Testis (tissue), 2 donors: ENCODE measurements at regions not wholly inside any gene's neighbourhood (a gene's known extent, or its start where the extent isn't known, plus 50 kb on each side); places are given as distances from the start of the nearest gene placed in this dataset.

Experiments used
- DNase-seq: peaks from one replicate; pipeline ENCODE4 v3.0.0-alpha.2; 2019
- H3K27ac ChIP-seq, 2 donors: fragments of 200-600 bp; sonication (generic); one replicate each; pipeline ENCODE4 v1.5.1; 2019
- H3K27me3 ChIP-seq: fragments of 200-600 bp; sonication (generic); one replicate; pipeline ENCODE4 v1.5.1; 2019
- H3K36me3 ChIP-seq: fragments of 200-600 bp; sonication (generic); one replicate; pipeline ENCODE4 v1.5.1; 2017; ENCODE audit warnings: low read depth; ENCODE audit errors: missing control alignments
- H3K4me1 ChIP-seq: fragments of 200-600 bp; sonication (generic); one replicate; pipeline ENCODE4 v1.5.1; 2019
- H3K4me3 ChIP-seq, 2 donors: fragments of 200-600 bp; sonication (generic); one replicate each; pipeline ENCODE4 v1.5.1; 2017 to 2019
- H3K9me3 ChIP-seq: fragments of 200-600 bp; sonication (generic); one replicate; pipeline ENCODE4 v1.5.1; 2017
- CTCF ChIP-seq, 3 experiments: fragments of 450-650 bp in 2 of 3; fragments of 200-600 bp in 1 of 3; sonication (generic) in 1 of 3; IDR thresholded peaks; one replicate each; pipeline ENCODE4 v1.5.1; 2016 to 2019; ENCODE audit warnings: antibody characterized with exemption in 3 of 3, mild to moderate bottlenecking in 2 of 3, moderate library complexity in 1 of 3
- POLR2A ChIP-seq: fragments of 450-650 bp; IDR thresholded peaks from one replicate; pipeline ENCODE4 v1.6.1; 2017; ENCODE audit warnings: antibody characterized with exemption, mild to moderate bottlenecking, moderate library complexity
- WGBS, 2 donors: methylation state at CpG; one replicate each; pipeline ENCODE4 v1.1.5; 2018; 5-methylcytosine and 5-hydroxymethylcytosine counted together
- intact Hi-C: fragments of 100-400 bp; cut with DNase I; formaldehyde crosslinking; loops from one replicate; pipeline ENCODE4 v1.15.1; 2023; ENCODE audit warnings: low total_unique reads

GRCh38 chr13:73720216-73720840, 413.9 kb downstream of the KLF12 start:
- intact Hi-C loops, result no loop called here
- Histone ChIP-seq H3K4me1 (no peaks in the 10 kb centered on the region), H3K9me3 (no peaks in the 10 kb centered on the region), H3K36me3 (no peaks in the 10 kb centered on the region), H3K27me3 (no peaks in the 10 kb centered on the region), H3K27ac (no peak overlapping the region), H3K4me3 (no peak overlapping the region)
- no peak for TF ChIP-seq CTCF (IDR thresholded peaks at IDR 0.05)
- no peak for TF ChIP-seq POLR2A
- 89 to 92% methylated on average over 5 of the region's 5 CpGs for WGBS, 2 donors
- no peak for DNase-seq

- TF ChIP-seq POLR2A, result no peak
- no peak for TF ChIP-seq CTCF (IDR thresholded peaks at IDR 0.05)
- H3K9me3 ChIP-seq, result no peaks in the 10 kb centered on the region
- no peak overlapping the region for H3K4me3 ChIP-seq
- no peak overlapping the region for H3K27ac ChIP-seq
- no peaks in the 10 kb centered on the region for H3K36me3 ChIP-seq
- H3K27me3 ChIP-seq, result no peaks in the 10 kb centered on the region
- no peak for DNase-seq
- 92 to 93% methylated on average over 6 of the region's 6 CpGs for WGBS, 2 donors
- H3K4me1 ChIP-seq, result no peaks in the 10 kb centered on the region
- intact Hi-C loops, result no loop called here
These were observed 416.0 kb downstream of the KLF12 start for GRCh38 chr13:73718246-73718645.

- no peak for DNase-seq
- WGBS, 2 donors, result 77 to 82% methylated on average over 2 of the region's 2 CpGs
- intact Hi-C loops, result no loop called here
These were observed 416.6 kb downstream of the KLF12 start for GRCh38 chr13:73717632-73718031.

GRCh38 chr13:73715911-73716510, 418.2 kb downstream of the KLF12 start:
- H3K9me3 ChIP-seq, result no peaks in the 10 kb centered on the region
- 79 to 85% methylated on average over 2 of the region's 2 CpGs for WGBS, 2 donors
- no peak overlapping the region for H3K4me3 ChIP-seq
- H3K27ac ChIP-seq, result no peak overlapping the region
- H3K27me3 ChIP-seq, result no peaks in the 10 kb centered on the region
- no peaks in the 10 kb centered on the region for H3K4me1 ChIP-seq
- DNase-seq, result no peak
- intact Hi-C loops, result no loop called here
- H3K36me3 ChIP-seq, result no peaks in the 10 kb centered on the region
- no peak for TF ChIP-seq POLR2A
- TF ChIP-seq CTCF (IDR thresholded peaks at IDR 0.05), result no peak

More at GRCh38 chr13:73717632-73718031, 416.6 kb downstream of the KLF12 start:
- no peak overlapping the region for H3K4me3 ChIP-seq
- H3K27ac ChIP-seq, result no peak overlapping the region
- H3K27me3 ChIP-seq, result no peaks in the 10 kb centered on the region
- no peaks in the 10 kb centered on the region for H3K4me1 ChIP-seq
- TF ChIP-seq POLR2A, result no peak
- TF ChIP-seq CTCF (IDR thresholded peaks at IDR 0.05), result no peak
- H3K36me3 ChIP-seq, result no peaks in the 10 kb centered on the region
- H3K9me3 ChIP-seq, result no peaks in the 10 kb centered on the region
